Peyer's patch (tissue), 4 donors: ENCODE measurements at regions not wholly inside any gene's neighbourhood (a gene's known extent, or its start where the extent isn't known, plus 50 kb on each side); places are given as distances from the start of the nearest gene placed in this dataset.

Experiments
- CTCF ChIP-seq, 6 experiments: fragments of 450-650 bp in 4 of 6; fragments of 200-600 bp in 2 of 6; sonication (generic) in 1 of 6; IDR thresholded peaks; one replicate each; pipeline ENCODE4 v1.5.1; 2017 to 2019; ENCODE audit warnings: antibody characterized with exemption in 6 of 6, mild to moderate bottlenecking in 3 of 6, moderate library complexity in 1 of 6
- POLR2A ChIP-seq, 2 donors: fragments of 450-650 bp; IDR thresholded peaks; one replicate each; pipeline ENCODE4 v1.5.1; 2017; ENCODE audit warnings: antibody characterized with exemption in 2 of 2, mild to moderate bottlenecking in 2 of 2, moderate library complexity in 2 of 2

- TF ChIP-seq CTCF (IDR thresholded peaks at IDR 0.05), result no peak
- TF ChIP-seq POLR2A (IDR thresholded peaks at IDR 0.05), result no peak
Observed at GRCh38 chr2:16010951-16011620, 70.7 kb downstream of the MYCN start.
